Astrocyte of the spinal cord (primary cell): ENCODE measurements at regions not wholly inside any gene's neighbourhood (a gene's known extent, or its start where the extent isn't known, plus 50 kb on each side); places are given as distances from the start of the nearest gene placed in this dataset.

Experiments
- DNase-seq: peaks from one replicate; pipeline ENCODE4 v3.0.0; 2011; ENCODE audit warnings: low read depth, low spot score
- H3K4me3 ChIP-seq: 2 replicates; pipeline ENCODE4 v1.5.1; 2011; ENCODE audit warnings: low read depth, mild to moderate bottlenecking, low read length, moderate library complexity
- CTCF ChIP-seq: IDR thresholded peaks from 2 replicates; pipeline ENCODE4 v1.5.1; 2012; ENCODE audit warnings: low read depth, mild to moderate bottlenecking, low read length, inconsistent platforms
- in situ Hi-C: cut with HindIII; loops from 2 replicates; pipeline ENCODE4 v1.10.0; 2017; ENCODE audit warnings: low sequenced_read_pairs

DNA sequence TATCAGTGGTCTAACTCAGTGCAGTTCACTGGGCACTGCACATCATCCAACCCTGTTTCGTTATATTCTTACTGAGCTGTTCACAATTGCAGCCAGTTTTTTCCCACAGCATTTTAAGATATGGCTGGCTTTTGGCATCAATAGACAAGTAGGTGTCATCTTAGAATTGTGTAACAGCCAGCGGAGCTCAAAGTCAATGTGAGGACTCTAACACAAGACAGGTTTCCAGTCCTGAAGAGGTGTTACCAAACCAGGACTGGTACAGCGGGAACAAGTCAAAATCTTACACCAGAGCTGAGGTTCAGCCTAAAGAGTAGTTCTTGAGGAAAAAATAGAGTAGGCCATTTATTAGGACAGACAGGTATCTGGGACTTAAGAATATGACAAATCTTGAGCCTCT is 313.3 kb downstream of the SEC16B start:
- no peak for DNase-seq
- TF ChIP-seq CTCF, result no peak
- H3K4me3 ChIP-seq, result no peak overlapping the region
- in situ Hi-C loops, result no loop called here

GRCh38 chr1:177650947-177651346 is 318.9 kb downstream of the SEC16B start:
- TF ChIP-seq CTCF, result no peak
- no peak overlapping the region for H3K4me3 ChIP-seq
- DNase-seq, result no peak
- in situ Hi-C loops, result no loop called here

- TF ChIP-seq CTCF, result no peak
- no peak for DNase-seq
- in situ Hi-C loops, result no loop called here
- H3K4me3 ChIP-seq, result no peak overlapping the region
Observed at GRCh38 chr1:177648731-177649265, 321.1 kb downstream of the SEC16B start.

- in situ Hi-C loops, result no loop called here
- no peak overlapping the region for H3K4me3 ChIP-seq
- no peak for TF ChIP-seq CTCF
- DNase-seq, result no peak
Observed at GRCh38 chr1:177648138-177648537, 321.7 kb downstream of the SEC16B start.

GRCh38 chr1:177646757-177647730 is 322.8 kb downstream of the SEC16B start:
- TF ChIP-seq CTCF, result no peak
- in situ Hi-C loops, result no loop called here
- H3K4me3 ChIP-seq, result no peak overlapping the region
- no peak for DNase-seq

DNA sequence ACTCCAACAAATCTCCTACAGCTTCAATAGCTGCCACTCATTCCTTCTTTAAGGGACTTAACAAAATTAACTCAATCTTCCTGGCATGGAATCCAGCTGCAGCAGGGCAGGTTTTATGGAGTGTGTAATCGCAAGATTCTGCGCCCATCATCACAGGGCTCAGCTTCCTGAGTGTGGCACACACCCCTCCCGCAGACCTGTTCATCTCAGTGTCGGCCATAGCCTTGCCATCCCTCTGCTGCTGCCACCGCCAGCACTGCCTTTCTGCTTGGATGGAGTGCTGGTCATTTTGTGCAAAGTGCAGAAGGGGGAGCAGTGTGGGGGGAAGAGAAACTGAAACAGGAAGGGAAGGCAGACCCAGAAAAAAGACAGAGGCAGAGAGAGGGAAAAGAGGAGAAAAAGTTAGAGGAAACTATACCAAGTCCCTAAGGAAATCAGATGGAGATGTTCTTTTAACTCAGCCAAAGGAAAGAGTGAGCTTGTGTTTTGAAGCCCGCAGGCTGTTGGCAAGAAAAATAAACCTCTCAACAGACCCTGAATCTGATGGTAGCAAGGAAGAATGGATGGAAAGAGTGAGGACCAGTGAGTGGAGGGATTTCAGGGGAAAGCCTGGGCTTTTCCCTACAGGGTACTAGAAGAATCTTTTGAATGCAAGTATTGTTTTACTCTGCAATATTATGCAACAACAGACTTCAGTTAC is 324.2 kb downstream of the SEC16B start:
- DNase-seq, result no peak
- TF ChIP-seq CTCF, result no peak
- H3K4me3 ChIP-seq, result no peak overlapping the region
- in situ Hi-C loops, result no loop called here
